Colonic mucosa (tissue), 4 donors: ENCODE measurements at regions not wholly inside any gene's neighbourhood (a gene's known extent, or its start where the extent isn't known, plus 50 kb on each side); places are given as distances from the start of the nearest gene placed in this dataset.
"Not testable (repeated sequence)": the region's sequence is repeated elsewhere in the genome, so short reads cannot be mapped to it uniquely, and the experiment has no call there.

ENCODE experiments used
- DNase-seq: peaks from one replicate; pipeline ENCODE4 v3.0.0-alpha.2; 2020
- H3K27ac ChIP-seq: fragments of 200-600 bp; one replicate; pipeline ENCODE4 v1.8.0; 2021
- H3K27me3 ChIP-seq: fragments of 200-600 bp; one replicate; pipeline ENCODE4 v1.8.0; 2021
- H3K36me3 ChIP-seq: fragments of 200-600 bp; one replicate; pipeline ENCODE4 v1.8.0; 2021
- H3K4me1 ChIP-seq: fragments of 200-600 bp; one replicate; pipeline ENCODE4 v1.8.0; 2021; ENCODE audit warnings: mild to moderate bottlenecking
- H3K4me3 ChIP-seq: fragments of 200-600 bp; one replicate; pipeline ENCODE4 v1.8.0; 2021
- H3K9ac ChIP-seq, 2 donors: one replicate each; pipeline ENCODE4 v1.7.0; 2013; ENCODE audit warnings: control low read depth in 2 of 2, low read depth in 2 of 2, low read length in 2 of 2
- H3K9me3 ChIP-seq: fragments of 200-600 bp; one replicate; pipeline ENCODE4 v1.8.0; 2021
- intact Hi-C: fragments of 100-400 bp; cut with DNase I; formaldehyde crosslinking; loops from one replicate; pipeline ENCODE4 v1.14.1; 2022
- TF ChIP-seq, protein P1 (sequence below): fragments of 200-600 bp; IDR thresholded peaks from one replicate; pipeline ENCODE4 v1.8.0; 2022; ENCODE audit warnings: antibody characterized with exemption, mild to moderate bottlenecking
- donor health status: healthy.
- donor health status: DM: no; HTN: no; CAD: no.
- donor health status: DM: no; HTN: no; CAD: no.

DNA sequence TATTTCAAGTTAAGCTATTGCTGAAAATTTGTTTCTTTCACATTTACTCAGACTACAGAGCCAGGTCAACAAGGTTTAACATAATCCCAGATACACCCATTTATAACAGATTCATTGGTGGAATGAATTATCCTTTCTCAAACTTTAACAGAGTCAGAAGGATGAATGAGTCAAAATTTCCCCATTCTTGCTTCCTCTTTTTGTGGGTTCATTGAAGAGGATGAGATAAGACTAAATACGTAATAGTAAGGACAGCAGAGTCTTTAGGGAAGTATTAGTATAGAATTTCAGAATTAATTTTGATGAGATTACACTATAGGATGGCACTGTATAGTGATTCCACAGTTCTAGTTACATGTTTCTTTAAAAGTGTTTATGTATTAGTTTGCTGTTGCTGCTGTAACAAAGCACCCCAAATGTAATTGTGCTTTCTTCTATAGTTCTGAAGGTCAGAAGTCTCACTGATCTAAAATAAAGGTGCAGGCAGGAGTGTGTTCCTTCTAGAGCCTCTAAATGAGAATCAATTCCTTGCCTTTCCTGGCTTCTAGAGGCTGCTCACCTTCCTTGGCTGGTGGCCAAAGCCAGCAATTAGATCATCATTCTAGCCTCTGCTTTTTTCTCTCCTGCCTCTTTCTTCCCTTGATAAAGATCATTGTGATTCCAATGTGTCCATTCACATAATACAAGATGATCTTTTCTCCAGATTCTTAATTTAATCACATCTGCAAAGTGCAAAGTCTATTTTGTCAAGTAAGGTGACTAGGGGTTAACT lies 309.3 kb upstream of the PIK3C3 start:
- Histone ChIP-seq H3K9ac (no peak overlapping the region), H3K36me3 (no peaks in the 10 kb centered on the region), H3K9me3 (no peaks in the 10 kb centered on the region), H3K4me3 (no peak overlapping the region), H3K27me3 (no peaks in the 10 kb centered on the region), H3K27ac (no peak overlapping the region), H3K4me1 (no peaks in the 10 kb centered on the region)
- intact Hi-C loops: no loop called here
- TF ChIP-seq, protein P1, sequence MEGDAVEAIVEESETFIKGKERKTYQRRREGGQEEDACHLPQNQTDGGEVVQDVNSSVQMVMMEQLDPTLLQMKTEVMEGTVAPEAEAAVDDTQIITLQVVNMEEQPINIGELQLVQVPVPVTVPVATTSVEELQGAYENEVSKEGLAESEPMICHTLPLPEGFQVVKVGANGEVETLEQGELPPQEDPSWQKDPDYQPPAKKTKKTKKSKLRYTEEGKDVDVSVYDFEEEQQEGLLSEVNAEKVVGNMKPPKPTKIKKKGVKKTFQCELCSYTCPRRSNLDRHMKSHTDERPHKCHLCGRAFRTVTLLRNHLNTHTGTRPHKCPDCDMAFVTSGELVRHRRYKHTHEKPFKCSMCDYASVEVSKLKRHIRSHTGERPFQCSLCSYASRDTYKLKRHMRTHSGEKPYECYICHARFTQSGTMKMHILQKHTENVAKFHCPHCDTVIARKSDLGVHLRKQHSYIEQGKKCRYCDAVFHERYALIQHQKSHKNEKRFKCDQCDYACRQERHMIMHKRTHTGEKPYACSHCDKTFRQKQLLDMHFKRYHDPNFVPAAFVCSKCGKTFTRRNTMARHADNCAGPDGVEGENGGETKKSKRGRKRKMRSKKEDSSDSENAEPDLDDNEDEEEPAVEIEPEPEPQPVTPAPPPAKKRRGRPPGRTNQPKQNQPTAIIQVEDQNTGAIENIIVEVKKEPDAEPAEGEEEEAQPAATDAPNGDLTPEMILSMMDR: no peak
- DNase-seq: no peak

GRCh38 chr18:41644466-41644865 lies 310.6 kb upstream of the PIK3C3 start:
- no peak for DNase-seq
- H3K27me3 ChIP-seq: no peaks in the 10 kb centered on the region
- H3K27ac ChIP-seq: no peak overlapping the region
- H3K9ac ChIP-seq: no peak overlapping the region
- no peaks in the 10 kb centered on the region for H3K9me3 ChIP-seq
- H3K4me3 ChIP-seq: no peak overlapping the region
- intact Hi-C loops: no loop called here
- TF ChIP-seq, protein P1: no peak
- H3K36me3 ChIP-seq: no peaks in the 10 kb centered on the region
- no peaks in the 10 kb centered on the region for H3K4me1 ChIP-seq

GRCh38 chr18:41643427-41643826 lies 311.6 kb upstream of the PIK3C3 start:
- intact Hi-C loops: no loop called here
- no peaks in the 10 kb centered on the region for H3K36me3 ChIP-seq
- TF ChIP-seq, protein P1: no peak
- no peaks in the 10 kb centered on the region for H3K9me3 ChIP-seq
- H3K27ac ChIP-seq: no peak overlapping the region
- H3K9ac ChIP-seq: no peak overlapping the region
- no peaks in the 10 kb centered on the region for H3K4me1 ChIP-seq
- no peak overlapping the region for H3K4me3 ChIP-seq
- no peaks in the 10 kb centered on the region for H3K27me3 ChIP-seq
- no peak for DNase-seq

- Histone ChIP-seq H3K9me3 (no peaks in the 10 kb centered on the region), H3K27me3 (no peaks in the 10 kb centered on the region), H3K9ac (no peak overlapping the region), H3K27ac (no peak overlapping the region), H3K4me3 (no peak overlapping the region), H3K4me1 (no peaks in the 10 kb centered on the region), H3K36me3 (no peaks in the 10 kb centered on the region)
- DNase-seq: no peak
- intact Hi-C loops: no loop called here
- TF ChIP-seq, protein P1: no peak
Measured at GRCh38 chr18:41642756-41643155, 312.3 kb upstream of the PIK3C3 start.

DNA sequence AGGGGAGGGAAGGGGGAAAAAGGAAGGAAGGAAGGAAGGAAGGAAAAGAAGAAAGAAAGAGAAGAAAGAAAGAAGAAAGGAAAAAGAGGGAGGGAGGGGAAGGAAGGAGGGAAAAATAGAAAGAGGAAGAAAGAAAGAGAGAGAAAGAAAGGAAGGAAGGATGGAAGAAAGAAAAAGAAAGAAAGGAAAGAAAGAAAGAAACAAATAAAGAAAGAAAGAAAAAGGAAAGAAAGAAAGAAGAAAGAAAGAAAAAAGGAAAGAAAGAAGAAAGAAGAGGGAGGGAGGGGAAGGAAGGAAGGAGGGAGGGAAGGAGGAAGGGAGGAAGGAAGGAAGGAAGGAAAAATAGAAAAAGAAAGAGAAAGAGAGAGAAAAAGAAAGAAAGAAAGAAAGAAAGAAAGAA lies 315.8 kb upstream of the PIK3C3 start:
- TF ChIP-seq, protein P1: no peak
- Histone ChIP-seq H3K4me3 (no peak overlapping the region), H3K27me3 (no peaks in the 10 kb centered on the region), H3K4me1 (no peaks in the 10 kb centered on the region), H3K36me3 (no peaks in the 10 kb centered on the region), H3K9me3 (no peaks in the 10 kb centered on the region), H3K27ac (no peak overlapping the region), H3K9ac (no peak overlapping the region)
- intact Hi-C loops: no loop called here
- DNase-seq: no peak

GRCh38 chr18:41631723-41632285 lies 323.2 kb upstream of the PIK3C3 start:
- H3K4me1 ChIP-seq, H3K9me3 ChIP-seq, H3K27ac ChIP-seq, H3K9ac ChIP-seq, H3K27me3 ChIP-seq, H3K4me3 ChIP-seq, intact Hi-C loops, H3K36me3 ChIP-seq, DNase-seq: not testable (repeated sequence)
